Fibroblast of lung (primary cell): ENCODE measurements at regions not wholly inside any gene's neighbourhood (a gene's known extent, or its start where the extent isn't known, plus 50 kb on each side); places are given as distances from the start of the nearest gene placed in this dataset.

ENCODE experiments used
- CTCF ChIP-seq, 2 donors: IDR thresholded peaks in 1 of 2; conservative IDR thresholded peaks in 1 of 2; 1 replicate in 1 of 2; 2 replicates in 1 of 2; pipeline ENCODE4 v1.5.1; 2011 to 2012; ENCODE audit warnings: low read length in 2 of 2, control low read depth in 1 of 2, inconsistent platforms in 1 of 2, low read depth in 1 of 2, mild to moderate bottlenecking in 1 of 2
- EZH2 ChIP-seq: IDR thresholded peaks from 2 replicates; pipeline ENCODE4 v1.5.1; 2012; ENCODE audit warnings: low read length, control low read depth, mild to moderate bottlenecking; ENCODE audit errors: missing control alignments

DNA sequence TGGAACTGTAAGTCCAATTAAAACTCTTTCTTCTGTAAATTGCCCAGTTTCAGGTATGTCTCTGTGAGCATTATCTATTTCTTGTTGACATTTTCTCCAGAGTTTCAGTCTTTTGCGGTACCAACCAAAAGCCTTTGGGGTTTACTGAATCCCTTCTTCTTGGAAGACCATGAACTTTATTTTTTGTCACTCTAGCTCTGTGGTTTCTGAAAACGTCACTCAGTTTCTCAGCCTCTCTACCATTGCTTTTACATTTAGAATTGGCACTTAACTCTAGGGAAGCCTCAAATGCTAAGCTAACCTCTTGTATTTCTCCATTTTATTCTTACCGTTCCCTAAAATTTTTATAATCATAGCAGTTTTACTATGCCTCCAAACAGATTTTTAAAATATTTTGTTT lies 237.6 kb downstream of the CSNK2A3 start:
- TF ChIP-seq CTCF (conservative IDR thresholded peaks at IDR 0.05 in 1 of 2, IDR thresholded peaks at IDR 0.05 in 1 of 2; ENCODE audit: low read depth in 1 of 2, low read length in 2 of 2) (no peak), EZH2 (no peak)
